ENCODE measurements at regions not wholly inside any gene's neighbourhood (a gene's known extent, or its start where the extent isn't known, plus 50 kb on each side); places are given as distances from the start of the nearest gene placed in this dataset.
"Not testable (repeated sequence)": the region's sequence is repeated elsewhere in the genome, so short reads cannot be mapped to it uniquely, and the experiment has no call there.

- no peak overlapping the region for H3K27ac Mint-ChIP-seq
- peaks cover 57% of the 10 kb centered on the region for H3K9me3 Mint-ChIP-seq
- TF ChIP-seq, protein P1, sequence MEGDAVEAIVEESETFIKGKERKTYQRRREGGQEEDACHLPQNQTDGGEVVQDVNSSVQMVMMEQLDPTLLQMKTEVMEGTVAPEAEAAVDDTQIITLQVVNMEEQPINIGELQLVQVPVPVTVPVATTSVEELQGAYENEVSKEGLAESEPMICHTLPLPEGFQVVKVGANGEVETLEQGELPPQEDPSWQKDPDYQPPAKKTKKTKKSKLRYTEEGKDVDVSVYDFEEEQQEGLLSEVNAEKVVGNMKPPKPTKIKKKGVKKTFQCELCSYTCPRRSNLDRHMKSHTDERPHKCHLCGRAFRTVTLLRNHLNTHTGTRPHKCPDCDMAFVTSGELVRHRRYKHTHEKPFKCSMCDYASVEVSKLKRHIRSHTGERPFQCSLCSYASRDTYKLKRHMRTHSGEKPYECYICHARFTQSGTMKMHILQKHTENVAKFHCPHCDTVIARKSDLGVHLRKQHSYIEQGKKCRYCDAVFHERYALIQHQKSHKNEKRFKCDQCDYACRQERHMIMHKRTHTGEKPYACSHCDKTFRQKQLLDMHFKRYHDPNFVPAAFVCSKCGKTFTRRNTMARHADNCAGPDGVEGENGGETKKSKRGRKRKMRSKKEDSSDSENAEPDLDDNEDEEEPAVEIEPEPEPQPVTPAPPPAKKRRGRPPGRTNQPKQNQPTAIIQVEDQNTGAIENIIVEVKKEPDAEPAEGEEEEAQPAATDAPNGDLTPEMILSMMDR (IDR thresholded peaks at IDR 0.05): no peak
- H3K36me3 Mint-ChIP-seq (ENCODE audit: low read depth): peaks cover 15% of the 10 kb centered on the region; the same call in 1 of the 2 replicates
- H3K27me3 Mint-ChIP-seq (ENCODE audit: insufficient read depth): no peaks in the 10 kb centered on the region
- H3K4me1 Mint-ChIP-seq (ENCODE audit: low read depth): no peaks in the 10 kb centered on the region
- no peak overlapping the region for H3K4me3 Mint-ChIP-seq
- DNase-seq: no peak
Measured at GRCh38 chr21:18118566-18118965, 126.1 kb upstream of the CHODL start.

DNA sequence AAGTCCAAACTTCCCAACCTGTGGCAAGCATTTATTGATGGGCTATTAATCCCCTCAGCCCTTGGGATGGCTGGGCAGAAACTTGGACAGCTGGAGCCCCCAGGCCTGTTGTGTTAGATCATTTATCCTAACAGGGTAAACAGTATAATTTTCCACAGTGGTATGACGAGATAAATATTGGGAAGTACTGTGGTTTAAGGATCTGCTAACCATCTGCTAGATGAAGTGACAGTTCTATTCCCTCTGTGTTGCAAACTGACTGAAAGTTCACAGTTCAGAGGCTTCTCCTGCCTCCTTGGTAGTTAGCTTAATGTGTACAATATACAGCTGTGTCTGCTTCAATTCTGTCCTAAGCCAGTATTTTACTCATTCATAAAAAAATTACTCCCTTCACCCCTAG, 127.5 kb upstream of the CHODL start:
- Mint-ChIP-seq H3K4me3 (no peak overlapping the region), H3K9me3 (peaks cover 71% of the 10 kb centered on the region), H3K27ac (no peak overlapping the region), H3K27me3 (ENCODE audit: insufficient read depth) (no peaks in the 10 kb centered on the region), H3K36me3 (ENCODE audit: low read depth) (peaks cover 15% of the 10 kb centered on the region; the same call in 1 of the 2 replicates), H3K4me1 (ENCODE audit: low read depth) (no peaks in the 10 kb centered on the region)
- TF ChIP-seq, protein P1 (IDR thresholded peaks at IDR 0.05): no peak
- no peak for DNase-seq

DNA sequence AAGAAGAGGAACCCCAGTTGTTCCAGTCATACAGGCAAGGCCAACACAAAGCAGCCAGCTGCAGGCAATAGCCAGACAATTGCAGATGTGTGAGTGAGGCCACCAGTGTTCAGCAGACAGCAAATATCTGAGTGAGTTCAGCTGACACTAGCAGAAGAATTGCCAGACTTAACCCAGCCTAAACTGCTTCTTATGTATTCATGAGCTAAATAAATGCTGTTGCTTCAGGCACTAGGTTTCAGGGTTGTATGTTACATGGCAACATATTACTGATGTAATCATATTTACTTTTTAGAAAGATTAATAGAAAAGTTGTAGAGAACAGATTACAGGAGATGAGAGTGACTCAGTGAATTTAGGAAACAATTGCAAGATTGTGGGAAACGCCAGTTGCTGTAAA, 129.8 kb upstream of the CHODL start:
- TF ChIP-seq, protein P1 (IDR thresholded peaks at IDR 0.05): no peak
- no peaks in the 10 kb centered on the region for H3K4me1 Mint-ChIP-seq (ENCODE audit: low read depth)
- no peak overlapping the region for H3K27ac Mint-ChIP-seq
- DNase-seq: no peak
- no peak overlapping the region for H3K4me3 Mint-ChIP-seq
- H3K27me3 Mint-ChIP-seq (ENCODE audit: insufficient read depth): no peaks in the 10 kb centered on the region
- peaks cover 75% of the 10 kb centered on the region for H3K9me3 Mint-ChIP-seq
- H3K36me3 Mint-ChIP-seq (ENCODE audit: low read depth): peaks cover 20% of the 10 kb centered on the region; the same call in 1 of the 2 replicates

DNA sequence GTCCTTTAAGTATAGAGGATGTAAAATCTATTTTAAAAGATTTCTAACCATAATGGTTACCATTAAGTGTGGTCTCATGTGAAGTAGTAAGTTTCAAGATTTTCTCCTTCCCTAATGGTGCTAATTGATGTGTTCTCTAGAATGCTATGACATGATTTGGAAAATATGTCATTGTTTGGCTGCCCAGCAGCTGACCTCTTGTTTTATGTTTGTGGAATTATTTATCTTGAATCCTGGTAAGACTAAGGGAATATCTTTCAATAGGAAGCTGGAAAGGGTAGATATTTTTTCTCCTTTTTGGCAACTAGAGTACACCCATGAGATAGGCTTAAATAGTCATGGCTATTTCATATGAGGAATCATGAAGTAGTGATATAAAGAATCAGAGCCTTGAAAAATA, 139.8 kb upstream of the CHODL start:
- no peak overlapping the region for H3K4me3 Mint-ChIP-seq
- H3K9me3 Mint-ChIP-seq: peaks cover 68% of the 10 kb centered on the region
- H3K27me3 Mint-ChIP-seq (ENCODE audit: insufficient read depth): no peaks in the 10 kb centered on the region
- H3K36me3 Mint-ChIP-seq (ENCODE audit: low read depth): peaks cover 7% of the 10 kb centered on the region; the same call in 1 of the 2 replicates
- TF ChIP-seq, protein P1 (IDR thresholded peaks at IDR 0.05): no peak
- DNase-seq: no peak
- no peak overlapping the region for H3K27ac Mint-ChIP-seq
- no peaks in the 10 kb centered on the region for H3K4me1 Mint-ChIP-seq (ENCODE audit: low read depth)

GRCh38 chr21:18096413-18096812, 148.2 kb upstream of the CHODL start:
- peaks cover 72% of the 10 kb centered on the region for H3K9me3 Mint-ChIP-seq
- not testable (repeated sequence) for DNase-seq; H3K27me3 Mint-ChIP-seq (ENCODE audit: insufficient read depth); H3K4me3 Mint-ChIP-seq; H3K27ac Mint-ChIP-seq; H3K4me1 Mint-ChIP-seq (ENCODE audit: low read depth); H3K36me3 Mint-ChIP-seq (ENCODE audit: low read depth)

DNA sequence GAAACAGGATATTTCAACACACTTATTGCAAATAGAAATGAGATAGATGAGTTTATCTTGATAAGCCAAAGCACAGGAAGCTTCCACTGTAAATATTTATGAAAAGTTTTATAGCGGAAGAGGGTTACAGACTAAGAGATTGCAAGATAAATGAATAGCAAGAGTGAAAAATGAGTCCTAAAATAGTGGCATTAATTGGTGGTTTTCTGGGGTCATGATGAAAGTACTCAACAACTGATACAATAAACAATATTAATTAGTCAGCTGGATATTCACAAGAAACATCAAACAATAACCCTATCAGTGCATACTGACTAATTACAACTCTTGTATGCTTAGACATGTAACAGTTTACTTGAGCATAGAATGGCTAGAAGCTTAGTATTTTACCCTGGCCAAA, 154.8 kb upstream of the CHODL start:
- no peaks in the 10 kb centered on the region; the same call in none of the 2 replicates for H3K27me3 Mint-ChIP-seq (ENCODE audit: insufficient read depth)
- TF ChIP-seq, protein P1 (IDR thresholded peaks at IDR 0.05): no peak
- H3K4me3 Mint-ChIP-seq: no peak overlapping the region
- peaks cover 81% of the 10 kb centered on the region for H3K9me3 Mint-ChIP-seq
- H3K36me3 Mint-ChIP-seq (ENCODE audit: low read depth): no peaks in the 10 kb centered on the region; the same call in 1 of the 2 replicates
- no peak for DNase-seq
- H3K27ac Mint-ChIP-seq: no peak overlapping the region
- H3K4me1 Mint-ChIP-seq (ENCODE audit: low read depth): no peaks in the 10 kb centered on the region

All from HFFc6 (cell line).